ENCODE measurements at regions not wholly inside any gene's neighbourhood (a gene's known extent, or its start where the extent isn't known, plus 50 kb on each side); places are given as distances from the start of the nearest gene placed in this dataset.

DNA sequence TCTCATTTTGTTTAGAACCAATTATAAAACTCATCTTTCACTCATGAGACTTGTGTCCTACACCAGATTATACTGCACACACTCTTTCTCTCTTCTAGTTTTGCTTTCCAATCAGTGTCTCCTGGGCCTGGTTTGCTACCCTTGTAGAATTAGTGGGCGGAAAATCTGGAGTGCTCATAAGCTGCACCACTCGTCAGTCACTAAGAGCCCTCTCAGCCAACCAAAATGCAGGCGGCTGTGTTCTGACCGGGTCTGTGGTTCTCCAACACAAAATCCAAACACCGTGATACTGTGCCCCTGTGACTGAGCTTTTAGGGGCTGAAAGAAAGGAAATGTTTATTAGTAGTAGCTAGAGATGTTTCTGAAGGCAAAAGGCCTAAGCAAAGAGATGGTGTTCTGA lies 83.7 kb upstream of the OBI1 start:
- TF ChIP-seq, protein P1, sequence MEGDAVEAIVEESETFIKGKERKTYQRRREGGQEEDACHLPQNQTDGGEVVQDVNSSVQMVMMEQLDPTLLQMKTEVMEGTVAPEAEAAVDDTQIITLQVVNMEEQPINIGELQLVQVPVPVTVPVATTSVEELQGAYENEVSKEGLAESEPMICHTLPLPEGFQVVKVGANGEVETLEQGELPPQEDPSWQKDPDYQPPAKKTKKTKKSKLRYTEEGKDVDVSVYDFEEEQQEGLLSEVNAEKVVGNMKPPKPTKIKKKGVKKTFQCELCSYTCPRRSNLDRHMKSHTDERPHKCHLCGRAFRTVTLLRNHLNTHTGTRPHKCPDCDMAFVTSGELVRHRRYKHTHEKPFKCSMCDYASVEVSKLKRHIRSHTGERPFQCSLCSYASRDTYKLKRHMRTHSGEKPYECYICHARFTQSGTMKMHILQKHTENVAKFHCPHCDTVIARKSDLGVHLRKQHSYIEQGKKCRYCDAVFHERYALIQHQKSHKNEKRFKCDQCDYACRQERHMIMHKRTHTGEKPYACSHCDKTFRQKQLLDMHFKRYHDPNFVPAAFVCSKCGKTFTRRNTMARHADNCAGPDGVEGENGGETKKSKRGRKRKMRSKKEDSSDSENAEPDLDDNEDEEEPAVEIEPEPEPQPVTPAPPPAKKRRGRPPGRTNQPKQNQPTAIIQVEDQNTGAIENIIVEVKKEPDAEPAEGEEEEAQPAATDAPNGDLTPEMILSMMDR (IDR thresholded peaks at IDR 0.05; ENCODE audit: low read depth, low read length) = no peak
- no peak for TF ChIP-seq EZH2phosphoT487 (IDR thresholded peaks at IDR 0.05; ENCODE audit: low read depth)

Data from OCI-LY3 (cell line).